GM21619 (cell line): ENCODE measurements at regions not wholly inside any gene's neighbourhood (a gene's known extent, or its start where the extent isn't known, plus 50 kb on each side); places are given as distances from the start of the nearest gene placed in this dataset.
"Not testable (repeated sequence)": the region's sequence is repeated elsewhere in the genome, so short reads cannot be mapped to it uniquely, and the experiment has no call there.

ENCODE experiments used
- ATAC-seq: cut with Tn5 transposase; IDR thresholded peaks from one replicate; pipeline ENCODE4 v1.9.1; 2021; ENCODE audit not compliant: unreplicated experiment

DNA sequence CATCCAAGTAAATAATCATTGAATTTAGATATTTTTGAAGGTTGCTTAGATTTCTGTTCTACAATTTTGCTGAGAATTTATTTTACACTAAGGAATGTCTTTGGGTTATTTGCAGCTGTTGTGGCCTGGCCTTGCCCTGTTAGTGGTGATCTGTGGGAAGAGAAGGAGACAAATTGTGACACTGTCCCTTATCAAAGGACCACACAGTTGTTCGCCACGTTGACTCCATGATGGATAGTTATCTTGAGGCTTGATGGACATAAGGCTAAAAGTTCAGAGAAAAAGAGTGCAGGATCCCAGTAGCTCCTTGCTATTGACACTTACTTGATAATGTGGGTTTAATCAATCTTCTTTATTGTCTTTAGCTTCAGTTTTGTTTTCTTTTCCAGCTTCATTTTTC lies 186.6 kb upstream of the MEF2C start:
- ATAC-seq = no peak

DNA sequence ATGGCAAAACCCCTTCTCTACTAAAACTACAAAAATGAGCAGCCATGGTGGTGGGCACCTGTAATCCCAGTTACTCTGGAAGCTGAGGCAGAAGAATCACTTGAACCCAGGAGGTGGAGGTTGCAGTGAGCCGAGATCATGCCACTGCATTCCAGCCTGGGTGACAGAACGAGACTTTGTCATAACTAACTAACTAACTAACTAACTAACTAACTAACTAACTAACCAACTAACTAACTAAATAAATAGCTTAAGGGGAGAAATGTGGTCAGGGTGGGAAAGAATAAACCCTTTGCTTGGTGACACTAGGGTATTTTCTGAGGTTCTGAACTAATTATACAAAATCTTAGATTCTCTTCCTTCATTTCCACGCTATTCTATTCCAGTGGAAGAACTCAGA lies 184.4 kb upstream of the MEF2C start:
- no peak for ATAC-seq

DNA sequence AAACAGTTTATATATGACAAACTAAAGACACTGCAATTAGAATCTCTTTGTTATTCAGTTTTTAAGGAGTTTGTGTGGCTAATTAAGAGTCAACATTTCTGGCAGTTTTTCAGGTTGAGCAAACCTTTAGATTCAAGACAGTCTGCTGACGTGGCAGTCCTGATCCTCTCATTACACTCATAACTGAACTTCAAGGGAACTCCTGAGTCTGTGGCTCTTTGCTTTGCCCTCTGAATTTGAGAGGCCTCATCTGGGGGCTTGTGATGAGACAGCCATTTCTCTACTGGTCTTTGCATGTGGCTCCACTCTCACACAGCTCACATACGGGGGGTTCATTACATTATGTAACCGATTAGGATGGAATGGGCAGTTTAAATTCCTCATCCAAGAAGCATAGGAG lies 182.9 kb upstream of the MEF2C start:
- peak; percentile 84 for ATAC-seq

DNA sequence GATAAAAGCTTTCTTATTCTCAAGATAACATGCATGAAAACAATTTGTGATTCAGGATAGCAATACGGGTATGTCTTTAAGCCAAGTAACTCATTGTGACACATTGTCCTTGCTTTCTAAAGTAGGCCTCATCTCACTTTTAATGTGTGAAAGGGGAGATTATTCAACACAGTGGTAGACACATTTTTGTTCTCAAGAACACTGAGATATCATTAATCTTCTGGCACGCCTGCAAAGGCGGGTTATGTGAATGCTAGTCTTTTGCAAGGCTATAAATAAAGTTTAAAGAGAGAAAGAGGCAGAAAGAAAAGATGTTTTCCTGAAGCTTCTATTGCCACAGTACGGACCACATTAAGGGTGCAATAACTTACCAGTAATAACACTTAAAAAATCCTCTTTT lies 181.8 kb upstream of the MEF2C start:
- ATAC-seq = no peak

DNA sequence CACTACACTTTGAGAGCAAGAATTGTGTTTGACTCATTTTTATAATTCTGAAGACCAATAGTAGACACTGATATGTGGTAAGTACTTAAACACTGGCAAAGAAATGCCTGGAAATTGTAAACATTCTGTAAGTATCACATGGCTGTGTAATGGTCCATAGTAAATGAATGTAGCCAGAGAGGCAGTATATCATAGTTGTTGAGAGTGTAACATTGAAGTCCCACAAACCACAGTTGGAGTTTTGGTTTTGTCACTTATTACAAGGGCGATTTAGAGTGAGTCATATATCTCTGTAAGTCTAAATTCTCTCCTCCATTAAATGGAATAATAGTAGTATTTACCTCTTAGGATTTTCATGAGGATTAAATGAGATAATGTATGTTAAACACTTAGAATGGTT lies 181.1 kb upstream of the MEF2C start:
- peak; percentile 67 for ATAC-seq

DNA sequence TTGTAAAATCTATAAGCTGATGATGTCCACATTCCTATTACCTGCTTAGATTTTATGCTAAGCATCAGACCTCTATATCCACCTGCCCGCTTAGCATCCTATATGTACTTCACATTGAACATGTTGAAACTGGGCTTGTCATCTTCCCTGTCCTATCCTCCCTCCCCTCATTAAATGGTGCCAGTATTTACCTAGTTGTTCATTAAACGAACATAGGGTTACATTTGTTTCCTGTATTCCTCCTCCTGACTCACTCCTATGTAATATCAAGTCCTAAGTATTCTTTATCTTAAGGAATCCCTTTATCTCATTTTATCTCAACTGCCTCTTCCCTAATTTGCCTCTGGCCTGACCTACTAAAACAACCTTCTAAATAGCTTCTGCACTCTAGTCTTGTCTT lies 177.8 kb upstream of the MEF2C start:
- no peak for ATAC-seq

DNA sequence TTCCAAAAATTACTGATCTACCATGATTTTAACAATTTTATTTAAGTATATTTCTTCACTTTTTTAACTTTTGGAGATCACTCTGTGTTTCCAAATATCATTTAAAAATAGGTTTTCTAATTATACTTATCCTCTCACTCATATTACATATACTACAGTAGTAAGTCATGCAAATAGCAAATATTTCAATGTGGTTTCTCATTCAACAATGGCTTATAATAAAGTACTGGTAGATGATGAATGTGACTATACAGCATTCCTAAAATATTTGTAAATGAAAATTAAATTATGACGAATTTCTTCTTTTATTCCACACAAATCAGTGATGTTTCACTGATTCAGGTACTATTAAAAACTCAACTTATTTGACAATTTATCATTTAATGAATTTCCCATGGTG lies 176.3 kb upstream of the MEF2C start:
- ATAC-seq = no peak

DNA sequence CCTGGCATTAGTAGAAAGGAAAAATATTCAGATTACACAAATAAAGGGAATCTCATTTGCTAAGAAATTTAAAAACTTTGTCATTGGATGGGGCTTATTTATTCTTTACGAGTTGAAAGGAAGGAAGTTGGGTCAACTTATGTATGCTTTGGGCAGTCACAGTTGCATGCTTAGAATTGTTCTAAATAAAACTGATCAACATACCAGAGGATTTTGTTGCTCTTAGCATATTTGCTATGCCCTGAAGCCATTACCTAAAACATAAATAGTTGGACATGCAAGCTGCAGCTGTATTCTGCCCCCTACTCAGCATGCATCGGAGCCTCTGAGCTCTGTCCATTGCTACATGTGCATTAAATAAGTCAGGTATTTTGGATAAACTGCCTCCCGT lies 172.7 kb upstream of the MEF2C start:
- no peak for ATAC-seq

DNA sequence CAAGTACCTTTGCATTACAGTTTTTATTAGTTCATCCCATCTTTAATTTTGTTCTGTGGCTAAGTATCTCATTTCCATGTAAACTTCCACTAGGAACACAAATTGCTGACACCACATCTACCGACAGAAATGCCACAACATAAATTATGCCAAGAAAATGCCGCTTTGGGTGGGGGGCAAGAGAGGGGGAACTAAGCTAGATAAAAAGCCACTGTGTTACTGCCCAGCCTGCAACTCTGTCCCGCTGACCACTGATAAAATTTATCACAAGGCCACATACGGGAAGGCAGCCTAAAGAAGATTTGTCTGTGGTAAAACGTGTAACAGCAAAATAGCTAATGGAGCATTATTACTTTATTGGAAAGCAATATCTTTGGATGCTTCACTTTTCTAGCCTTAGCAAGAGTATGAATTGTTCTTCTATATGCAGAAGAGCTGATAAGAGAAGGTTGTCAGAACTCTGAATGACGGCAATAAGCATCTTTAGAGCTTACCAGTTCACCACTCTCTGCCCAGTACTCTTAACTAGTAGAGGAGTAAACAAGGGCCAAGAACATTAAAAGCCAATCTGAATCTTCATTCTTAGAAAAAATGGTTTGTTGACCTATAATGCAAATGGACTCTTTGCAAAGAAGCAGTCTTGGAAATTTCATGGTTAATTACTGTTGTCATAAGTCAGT lies 172.2 kb upstream of the MEF2C start:
- no peak for ATAC-seq

DNA sequence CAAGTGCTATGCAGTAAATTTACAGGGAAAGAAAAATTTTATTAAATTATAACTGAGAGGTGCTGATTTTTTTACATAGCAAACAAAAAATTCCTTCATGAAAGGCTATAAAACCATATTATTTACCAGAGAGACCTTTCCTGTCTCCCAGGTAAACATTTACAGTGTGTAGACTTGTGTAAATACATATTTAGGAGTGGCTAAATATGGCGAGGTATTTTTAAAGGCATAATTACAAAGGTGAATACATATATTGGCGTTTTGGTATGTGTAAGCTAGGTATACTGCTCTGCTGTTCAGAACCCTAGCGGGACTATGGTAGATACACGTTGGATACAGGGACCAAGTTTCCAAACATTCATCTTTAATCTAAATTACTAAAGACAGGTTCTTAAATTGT lies 170.6 kb upstream of the MEF2C start:
- no peak for ATAC-seq

DNA sequence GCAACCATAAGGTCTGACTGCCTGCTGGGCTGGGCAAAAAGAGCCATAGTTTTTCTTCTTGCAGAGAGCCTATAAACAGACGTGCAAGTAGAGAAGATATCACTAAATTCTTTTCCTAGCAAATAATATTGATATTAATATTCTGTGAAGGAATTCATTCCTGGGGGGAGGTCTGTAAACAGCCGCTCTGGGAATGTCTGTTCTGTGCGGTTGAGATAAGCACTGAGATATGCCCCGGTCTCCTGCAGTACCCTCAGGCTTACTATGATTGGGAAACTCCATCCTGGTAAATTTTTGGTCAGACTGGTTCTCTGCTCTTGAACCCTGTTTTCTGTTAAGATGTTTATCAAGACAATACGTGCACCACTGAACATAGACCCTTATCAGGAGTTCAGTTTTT lies 167.1 kb upstream of the MEF2C start:
- ATAC-seq = not testable (repeated sequence)

DNA sequence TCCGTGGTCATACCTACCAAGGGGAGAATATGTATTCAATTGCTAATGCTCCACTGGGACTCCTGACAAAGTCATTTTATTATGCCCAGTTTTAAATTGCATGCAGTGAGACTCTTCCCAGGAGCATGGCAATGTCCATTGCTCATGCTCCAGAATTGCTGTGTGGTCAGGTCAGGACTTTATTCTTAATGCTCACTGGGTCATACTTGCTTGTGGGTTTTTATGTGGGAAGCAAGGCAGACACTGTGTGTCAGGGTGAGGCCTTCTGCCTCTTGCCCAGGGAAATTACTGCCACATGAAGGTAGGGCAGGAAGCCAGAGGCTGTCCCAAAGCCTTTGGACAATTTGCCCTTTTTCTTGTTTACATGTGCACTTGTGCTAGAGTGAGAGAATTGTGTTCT lies 164.6 kb upstream of the MEF2C start:
- no peak for ATAC-seq

DNA sequence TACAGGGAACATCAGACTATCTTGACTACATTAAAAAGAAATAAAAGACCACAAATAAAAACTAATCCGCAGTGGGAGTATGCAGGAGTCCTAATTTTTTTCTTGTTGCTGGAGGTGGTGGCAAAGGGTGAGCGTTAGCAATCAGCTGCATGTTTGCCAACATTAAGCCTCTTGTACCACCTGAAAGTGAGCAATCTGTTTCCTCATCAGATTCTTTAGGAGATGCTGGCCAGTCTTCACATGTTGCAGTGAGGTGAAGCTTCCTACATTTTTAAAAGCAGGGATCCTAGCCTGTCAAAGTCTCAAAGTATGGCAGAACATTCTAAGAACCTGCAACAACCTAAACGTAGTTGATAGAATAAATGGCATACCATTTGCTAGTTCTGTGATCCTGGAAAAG lies 162.2 kb upstream of the MEF2C start:
- ATAC-seq = no peak

DNA sequence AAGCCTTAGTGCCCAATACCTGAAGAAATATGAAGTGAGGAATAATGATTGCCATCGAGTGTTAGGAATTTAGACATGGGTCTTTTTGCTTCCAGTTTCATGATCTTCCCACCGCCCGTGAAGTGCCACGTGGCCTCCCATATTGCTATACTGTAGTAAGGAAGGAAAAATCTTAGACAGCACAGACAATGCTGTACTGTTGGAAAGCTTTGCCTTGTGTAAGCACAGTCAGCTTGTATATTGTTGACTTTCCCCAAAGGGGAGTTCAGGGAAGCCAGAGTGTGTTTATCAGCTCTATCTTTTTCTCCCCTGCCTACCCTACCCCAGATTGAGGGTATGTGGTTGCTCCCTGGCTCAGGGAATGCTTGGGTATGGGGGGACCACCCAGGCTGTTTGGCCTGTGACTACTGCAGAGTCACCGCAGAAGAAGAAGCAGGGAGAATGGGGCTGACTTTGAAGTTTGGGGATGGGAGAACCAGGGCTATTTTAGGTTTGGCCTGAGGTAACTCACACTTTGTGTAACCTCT lies 161.8 kb upstream of the MEF2C start:
- ATAC-seq = no peak

DNA sequence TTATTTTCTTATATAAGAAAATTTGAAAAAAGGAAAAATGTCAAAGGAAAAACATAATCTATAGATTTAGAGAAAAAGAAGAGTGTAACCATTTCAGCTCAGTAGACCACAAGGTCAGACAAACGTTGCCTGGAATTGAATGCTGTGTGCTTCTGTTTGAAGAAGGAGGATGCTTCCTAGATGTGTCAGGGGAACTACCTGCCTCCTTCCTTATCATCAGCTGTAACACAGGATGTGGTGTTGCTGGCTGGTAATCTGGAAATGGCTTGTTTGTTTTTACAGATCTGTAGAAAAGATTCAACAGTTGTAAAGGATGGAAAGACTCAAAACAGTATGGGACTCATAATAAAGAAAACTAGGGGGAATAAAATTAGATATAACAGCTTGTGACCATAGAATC lies 160.7 kb upstream of the MEF2C start:
- ATAC-seq = peak; percentile 87

DNA sequence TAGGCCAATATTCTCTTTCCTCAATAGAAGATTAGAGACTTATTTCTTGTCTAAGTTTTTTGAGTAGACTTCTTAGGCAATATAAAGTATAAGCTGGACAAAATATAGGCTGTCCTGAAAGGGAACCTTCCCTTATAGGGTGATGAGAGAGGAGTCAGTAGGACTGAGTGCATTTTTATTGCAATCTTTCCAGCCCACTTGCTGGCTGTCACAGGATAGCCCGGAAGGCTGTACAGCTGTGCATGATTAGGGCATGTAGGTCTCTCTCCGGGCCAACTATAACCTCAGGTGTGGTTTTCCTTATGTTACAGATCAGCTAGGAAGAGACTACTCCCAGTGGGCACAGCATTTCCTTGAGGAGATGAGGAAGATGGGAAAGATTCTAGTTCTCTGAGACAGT lies 159.8 kb upstream of the MEF2C start:
- no peak for ATAC-seq

DNA sequence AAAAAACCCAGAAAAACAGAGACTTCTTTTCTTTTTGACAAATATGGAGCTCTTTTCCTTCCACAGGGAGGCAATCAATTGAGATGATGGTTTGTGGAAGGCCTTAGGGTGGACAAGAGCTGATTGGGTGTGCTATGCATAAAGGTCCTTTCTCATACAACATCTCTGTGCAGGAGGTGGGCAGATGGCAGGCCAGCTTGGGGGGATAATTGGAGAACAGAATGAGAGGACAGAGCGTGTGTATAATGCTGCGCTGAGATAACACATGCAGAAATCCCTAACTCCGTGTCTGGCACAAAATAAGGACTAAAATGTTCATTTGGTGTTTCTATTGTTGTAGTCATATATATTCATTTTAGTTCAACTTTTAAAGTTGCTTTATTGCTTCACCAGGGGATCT lies 159.0 kb upstream of the MEF2C start:
- ATAC-seq = no peak

DNA sequence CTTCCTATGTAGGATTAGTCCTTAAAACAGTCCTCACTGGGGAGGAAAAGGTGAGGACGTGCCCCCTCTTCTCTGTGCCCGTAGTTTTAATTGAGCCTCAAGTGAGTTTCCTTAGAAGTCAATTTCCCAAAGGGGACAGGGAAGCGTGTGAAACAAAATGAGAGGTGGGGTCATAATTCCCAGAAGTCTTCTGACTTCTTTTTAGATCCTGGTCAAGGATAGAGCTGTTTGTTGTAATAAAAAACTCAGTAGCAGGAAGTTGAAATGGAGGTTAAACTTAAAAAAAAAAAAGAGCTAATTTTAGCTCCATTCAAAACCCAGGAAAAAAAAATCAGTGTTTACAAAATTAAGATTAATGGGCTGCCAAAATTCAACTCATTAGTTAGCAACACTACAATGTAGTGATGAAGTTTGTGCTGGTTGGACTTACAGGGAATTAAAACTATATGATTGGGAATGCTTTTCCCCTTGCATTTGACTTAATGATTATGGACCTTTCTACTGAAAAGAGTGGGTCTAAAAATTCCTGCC lies 158.3 kb upstream of the MEF2C start:
- ATAC-seq = no peak

DNA sequence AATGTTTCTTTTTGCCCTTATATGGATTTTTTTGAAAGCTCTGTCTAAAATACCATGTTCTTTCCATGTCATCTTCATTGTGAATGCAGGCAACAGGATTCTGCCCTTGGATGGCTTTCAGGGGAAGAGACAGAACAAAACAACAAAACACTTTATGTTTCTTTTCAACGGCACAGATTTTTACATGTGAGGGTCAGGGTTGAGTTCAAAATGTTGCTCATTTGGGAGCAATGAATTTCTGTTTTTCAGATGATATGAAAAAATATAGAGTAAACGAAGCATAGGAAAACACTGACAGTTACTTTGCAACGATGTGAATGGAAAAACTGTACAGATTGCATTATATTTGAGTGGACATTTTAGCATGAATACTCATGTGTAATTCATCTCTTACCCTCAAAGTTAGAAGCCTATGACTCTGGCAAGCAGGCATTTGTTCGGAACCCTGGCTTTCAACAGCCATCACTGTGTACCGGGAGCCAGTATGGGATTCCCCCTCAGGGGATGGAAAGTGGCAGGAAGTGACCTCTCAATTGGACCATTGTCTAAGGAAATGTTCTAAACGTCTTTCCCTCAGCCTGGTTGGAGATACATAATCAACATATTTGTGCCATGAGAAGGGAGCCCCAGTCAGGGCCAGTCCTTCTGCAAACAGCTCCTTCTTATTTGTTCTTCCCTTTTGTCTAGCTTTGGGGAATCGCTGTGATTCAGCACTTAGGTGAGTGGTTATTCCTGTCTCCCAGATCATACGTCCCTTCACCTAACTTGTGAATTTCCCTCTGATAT lies 153.9 kb upstream of the MEF2C start:
- ATAC-seq = no peak

DNA sequence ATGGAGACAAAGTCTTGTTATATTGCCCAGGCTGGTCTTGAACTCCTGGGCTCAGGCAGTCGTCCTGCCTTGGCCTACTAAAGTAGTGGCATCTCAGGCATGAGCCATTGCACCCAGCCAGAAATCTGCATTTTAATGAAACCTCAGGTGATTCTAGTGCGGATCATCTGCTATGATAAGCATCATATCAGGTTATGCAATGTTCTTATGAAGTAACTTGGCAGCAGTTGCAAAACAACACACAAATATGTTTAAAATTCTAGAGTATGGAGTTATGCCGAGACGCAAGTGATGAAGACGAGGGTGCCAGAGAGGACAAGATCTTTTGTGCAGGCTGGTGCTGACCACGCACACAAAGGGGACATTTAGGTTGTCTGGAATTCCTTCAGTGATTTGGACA lies 153.2 kb upstream of the MEF2C start:
- no peak for ATAC-seq

DNA sequence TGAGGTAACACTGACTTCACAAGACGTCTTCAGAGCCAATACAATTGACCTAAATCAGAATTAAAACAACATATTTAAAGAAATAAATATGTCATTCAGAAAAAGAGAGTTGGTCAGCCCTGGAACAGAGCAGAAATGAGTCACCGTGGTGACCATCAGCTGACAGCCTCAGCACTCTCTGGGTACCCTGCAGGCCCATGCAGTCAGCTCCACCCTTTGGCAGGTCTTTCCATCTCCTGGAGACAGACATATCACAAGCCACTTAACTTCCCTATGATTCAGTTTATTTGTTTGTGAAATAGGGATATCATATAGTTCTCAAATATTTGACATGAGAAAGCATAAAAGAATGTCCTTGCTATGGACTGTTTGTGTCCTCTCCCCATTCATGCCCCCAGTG lies 151.6 kb upstream of the MEF2C start:
- ATAC-seq = peak; percentile 77

DNA sequence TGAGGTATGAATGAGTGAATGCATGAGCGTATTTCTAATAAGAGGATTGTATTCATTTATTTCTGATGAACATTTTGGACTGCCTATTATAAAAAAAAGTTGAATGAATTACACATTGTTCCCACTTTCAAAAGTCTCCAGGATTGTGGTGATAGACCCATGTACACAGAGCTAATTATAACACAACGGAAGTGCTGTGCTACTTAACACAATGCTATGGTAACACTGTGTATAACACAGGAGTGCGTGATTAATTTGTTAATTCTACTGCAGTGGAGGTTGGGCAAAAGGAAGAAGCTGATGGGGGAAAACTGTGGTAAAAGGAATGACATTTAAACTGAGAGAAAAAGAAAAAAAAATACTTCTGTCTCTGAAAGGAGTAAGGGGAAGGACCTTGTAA lies 147.8 kb upstream of the MEF2C start:
- ATAC-seq = no peak
